Hematopoietic multipotent progenitor cell treated with erythropoietin and hydrocortisone succinate and interleukin-3 and kit ligand, for 15 days (in vitro differentiated cells): ENCODE measurements at regions not wholly inside any gene's neighbourhood (a gene's known extent, or its start where the extent isn't known, plus 50 kb on each side); places are given as distances from the start of the nearest gene placed in this dataset.

Source experiments
- DNase-seq: peaks from one replicate; pipeline ENCODE4 v3.0.0-alpha.2; 2015; ENCODE audit warnings: low spot score

DNA sequence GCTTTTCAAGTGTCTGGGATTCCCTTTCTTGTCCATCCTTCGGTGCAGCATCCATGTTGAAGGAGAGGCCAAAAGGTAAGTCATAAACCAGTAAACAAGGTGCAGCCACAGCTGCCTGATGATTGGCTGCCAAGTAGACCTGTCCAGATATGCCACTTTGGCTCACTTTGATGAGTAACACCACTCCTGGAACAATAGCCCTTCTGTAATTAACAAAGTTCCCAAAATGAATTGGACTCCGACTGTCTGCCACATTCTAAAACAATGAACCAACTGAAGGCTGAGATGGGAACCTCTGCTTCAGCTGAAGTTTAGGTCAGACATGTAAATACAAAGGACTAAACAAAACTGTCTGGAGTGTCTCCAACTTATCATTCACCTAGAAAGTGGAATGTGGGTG lies 82.2 kb upstream of the LGALSL start:
- no peak for DNase-seq

- DNase-seq = peak; percentile 4
These were observed 79.3 kb upstream of the LGALSL start for GRCh38 chr2:64374686-64375085.

- DNase-seq = no peak
These were observed 77.0 kb upstream of the LGALSL start for GRCh38 chr2:64376926-64377325.

DNA sequence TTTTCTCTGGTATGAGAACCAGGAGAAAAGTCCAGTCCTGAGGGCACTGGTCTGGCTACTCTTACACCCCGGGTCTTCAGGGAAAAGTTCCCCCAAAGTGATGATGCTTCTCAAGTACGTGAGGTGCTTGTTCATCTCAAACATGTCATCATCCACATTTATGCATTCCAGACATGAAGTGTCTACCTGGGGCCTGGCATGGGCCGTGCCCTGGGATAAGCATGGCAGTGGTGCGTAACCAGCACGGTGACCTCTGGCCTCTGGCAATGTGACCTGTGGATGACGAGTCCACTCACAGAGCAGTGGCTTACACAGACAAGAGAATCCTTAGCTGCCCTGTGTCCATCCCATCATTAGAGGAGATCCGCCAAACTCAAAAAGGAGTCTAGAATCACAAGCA lies 74.8 kb upstream of the LGALSL start:
- DNase-seq = no peak

GRCh38 chr2:64380853-64381527 lies 73.0 kb upstream of the LGALSL start:
- no peak for DNase-seq

- no peak for DNase-seq
These were observed 70.9 kb upstream of the LGALSL start for GRCh38 chr2:64383016-64383591.

- no peak for DNase-seq
These were observed 70.1 kb upstream of the LGALSL start for GRCh38 chr2:64383881-64384280.

GRCh38 chr2:64386676-64387075 lies 67.3 kb upstream of the LGALSL start:
- no peak for DNase-seq

- no peak for DNase-seq
These were observed 63.4 kb upstream of the LGALSL start for GRCh38 chr2:64390586-64390985.

DNA sequence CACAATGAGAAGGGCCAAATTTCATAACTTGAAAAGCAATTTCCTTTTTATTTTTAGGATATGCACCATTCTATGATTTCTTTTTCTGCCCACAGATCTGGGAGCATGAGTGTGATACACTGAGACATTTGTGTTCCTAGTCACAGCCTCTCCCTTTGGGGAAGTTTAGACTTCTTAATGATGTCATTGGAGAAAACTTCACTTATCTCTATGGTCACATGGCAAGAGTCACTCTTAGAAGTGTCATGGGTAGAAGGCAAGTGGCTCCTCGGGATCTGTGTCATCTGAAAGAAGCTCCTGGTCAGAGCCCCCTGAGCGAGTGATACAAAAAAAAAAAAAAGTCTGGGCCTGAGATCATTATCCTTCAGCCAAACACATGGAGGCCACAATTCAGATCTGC lies 62.5 kb upstream of the LGALSL start:
- no peak for DNase-seq

GRCh38 chr2:64391940-64392339 lies 62.0 kb upstream of the LGALSL start:
- no peak for DNase-seq

- no peak for DNase-seq
These were observed 61.4 kb upstream of the LGALSL start for GRCh38 chr2:64392529-64392928.

DNA sequence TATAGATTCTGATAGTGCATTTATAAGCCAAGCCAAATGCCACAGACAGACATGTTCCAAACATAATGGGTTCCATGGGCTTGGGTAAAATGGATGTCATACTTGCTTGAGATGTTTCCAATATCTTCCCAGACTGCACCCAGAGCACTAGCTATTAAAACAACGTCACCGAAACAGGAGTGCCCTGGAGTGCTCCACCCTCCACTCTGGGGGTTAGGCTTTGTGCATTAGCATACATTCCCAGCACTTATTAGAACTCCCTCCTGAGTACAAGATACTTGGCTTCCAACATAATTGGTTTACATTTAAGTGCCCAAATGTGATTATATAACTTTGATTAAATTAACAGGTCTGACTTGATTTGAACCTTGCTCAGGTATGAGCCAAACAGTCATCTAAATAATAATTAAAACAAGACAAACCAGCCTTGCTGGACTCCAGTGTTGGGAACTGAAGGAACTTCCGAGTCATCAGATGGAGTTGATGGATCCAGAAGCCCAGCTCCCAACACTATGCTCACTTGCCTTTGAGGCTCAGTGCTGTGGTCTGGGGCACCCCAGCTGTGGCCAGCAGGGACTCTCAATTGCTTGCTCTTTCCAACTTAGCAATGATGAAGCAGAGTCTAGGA lies 60.5 kb upstream of the LGALSL start:
- DNase-seq = no peak

DNA sequence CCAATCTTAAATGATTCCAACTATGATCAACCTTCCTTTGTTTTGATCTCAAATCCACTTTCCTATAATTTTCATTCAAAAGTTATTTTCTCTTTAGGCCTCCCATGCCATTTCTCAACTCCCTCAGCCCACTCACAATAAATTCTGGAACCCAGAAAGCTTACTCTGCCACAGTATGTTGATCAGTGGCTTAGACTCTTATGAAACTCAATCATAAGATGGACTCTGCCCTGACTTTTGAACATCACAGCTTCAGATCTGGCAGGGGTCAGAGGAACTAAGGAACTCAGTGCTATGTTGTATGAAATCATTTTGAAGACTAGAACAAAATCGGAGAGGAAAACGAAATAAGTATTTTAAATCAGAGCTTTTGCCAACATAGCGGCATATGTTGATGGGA lies 59.8 kb upstream of the LGALSL start:
- DNase-seq = no peak

DNA sequence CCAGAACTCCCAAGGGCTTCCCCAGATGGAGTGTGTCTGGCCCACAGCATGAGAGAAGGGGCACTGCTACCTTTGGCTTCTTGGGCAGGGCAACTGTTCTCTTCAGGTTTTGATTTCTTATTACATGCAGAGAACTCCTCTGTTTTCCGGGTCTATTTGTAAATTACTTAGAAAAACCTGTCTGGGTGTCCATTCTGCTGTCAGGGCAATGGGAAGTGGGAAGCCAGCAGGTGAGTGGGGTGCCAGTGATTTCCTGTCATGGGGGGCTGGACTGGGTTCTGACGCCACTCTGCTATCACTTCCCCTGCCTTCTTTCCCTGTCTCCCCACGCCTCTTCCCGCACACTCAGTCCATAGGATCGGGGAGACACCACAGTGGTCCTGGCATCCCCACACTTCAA lies 58.0 kb upstream of the LGALSL start:
- DNase-seq = no peak

GRCh38 chr2:64396551-64396950 lies 57.4 kb upstream of the LGALSL start:
- no peak for DNase-seq

DNA sequence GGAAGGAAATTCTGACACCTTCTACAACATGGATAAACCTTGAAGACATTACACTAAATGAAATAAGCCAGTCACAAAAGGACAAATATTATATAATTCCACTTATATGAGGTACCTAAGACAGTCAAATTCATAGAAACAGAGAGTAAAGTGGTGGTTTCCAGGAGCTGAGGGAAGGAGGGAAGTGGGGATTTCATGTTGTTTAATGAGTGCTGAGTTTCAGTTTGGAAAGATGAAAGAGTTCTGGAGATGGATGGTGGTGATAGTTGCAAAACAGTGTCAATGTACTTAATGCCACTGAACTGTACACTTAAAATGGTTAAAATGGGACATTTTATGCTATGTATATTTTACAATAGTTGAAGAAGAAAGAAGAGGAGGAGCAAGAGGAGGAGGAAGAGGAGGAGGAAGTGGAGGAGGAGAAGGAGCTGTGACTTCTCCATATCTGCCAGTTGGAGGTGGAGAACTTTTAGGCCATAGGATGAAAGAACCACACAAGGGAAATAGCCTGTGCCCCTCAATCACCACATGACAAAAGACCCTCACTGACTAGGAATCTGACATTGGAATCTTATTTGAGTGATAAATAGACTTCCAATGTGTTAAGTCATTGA lies 55.3 kb upstream of the LGALSL start:
- DNase-seq = no peak

DNA sequence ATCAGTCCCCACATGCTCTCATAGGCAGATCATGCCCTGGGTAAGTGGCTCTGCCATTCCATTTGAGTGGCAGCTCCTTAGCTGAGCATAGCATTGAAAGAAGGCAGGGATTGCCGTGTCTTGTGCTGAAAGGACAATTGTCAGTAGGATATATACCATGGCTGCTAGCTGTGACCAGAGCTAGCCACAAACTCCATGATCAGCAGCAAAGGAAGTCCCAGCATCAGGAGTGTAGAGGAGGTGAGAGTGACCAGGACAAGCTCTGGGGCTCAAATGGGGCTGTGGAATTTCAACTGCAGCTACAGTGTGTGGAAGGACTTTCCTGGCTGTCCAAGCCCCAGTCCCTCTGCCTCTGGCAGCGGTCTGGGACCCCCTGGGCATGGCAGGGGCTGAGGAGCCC lies 54.4 kb upstream of the LGALSL start:
- DNase-seq = no peak

DNA sequence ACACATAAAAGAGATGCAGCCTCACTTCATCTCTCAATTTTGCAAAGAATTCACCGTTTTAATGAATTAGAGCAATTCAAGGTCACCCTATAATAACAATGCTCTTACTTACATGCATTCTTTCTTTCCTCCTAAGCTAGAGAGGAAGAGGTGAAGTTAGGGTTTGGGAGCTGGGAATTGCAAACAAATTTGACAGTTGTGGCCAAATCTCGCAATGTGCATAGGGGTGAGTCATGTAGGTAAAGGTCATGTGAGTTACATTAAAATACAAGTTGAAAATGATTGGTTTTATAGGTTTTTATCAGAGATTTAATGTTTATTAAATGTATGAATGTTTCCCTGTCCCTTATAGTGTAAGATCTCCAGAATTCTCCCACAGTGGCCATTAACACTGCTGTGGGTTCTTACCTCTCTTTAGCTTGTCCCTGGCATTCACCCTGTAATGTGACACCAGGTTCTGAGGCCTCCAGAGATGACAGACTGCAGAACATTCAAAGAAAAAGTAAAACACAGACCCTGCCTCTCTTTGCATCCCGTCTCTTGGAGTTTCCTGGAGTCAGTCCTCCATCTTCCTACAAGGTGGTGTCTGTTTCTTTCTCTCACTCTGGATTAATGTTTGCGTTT lies 53.7 kb upstream of the LGALSL start:
- DNase-seq = no peak

DNA sequence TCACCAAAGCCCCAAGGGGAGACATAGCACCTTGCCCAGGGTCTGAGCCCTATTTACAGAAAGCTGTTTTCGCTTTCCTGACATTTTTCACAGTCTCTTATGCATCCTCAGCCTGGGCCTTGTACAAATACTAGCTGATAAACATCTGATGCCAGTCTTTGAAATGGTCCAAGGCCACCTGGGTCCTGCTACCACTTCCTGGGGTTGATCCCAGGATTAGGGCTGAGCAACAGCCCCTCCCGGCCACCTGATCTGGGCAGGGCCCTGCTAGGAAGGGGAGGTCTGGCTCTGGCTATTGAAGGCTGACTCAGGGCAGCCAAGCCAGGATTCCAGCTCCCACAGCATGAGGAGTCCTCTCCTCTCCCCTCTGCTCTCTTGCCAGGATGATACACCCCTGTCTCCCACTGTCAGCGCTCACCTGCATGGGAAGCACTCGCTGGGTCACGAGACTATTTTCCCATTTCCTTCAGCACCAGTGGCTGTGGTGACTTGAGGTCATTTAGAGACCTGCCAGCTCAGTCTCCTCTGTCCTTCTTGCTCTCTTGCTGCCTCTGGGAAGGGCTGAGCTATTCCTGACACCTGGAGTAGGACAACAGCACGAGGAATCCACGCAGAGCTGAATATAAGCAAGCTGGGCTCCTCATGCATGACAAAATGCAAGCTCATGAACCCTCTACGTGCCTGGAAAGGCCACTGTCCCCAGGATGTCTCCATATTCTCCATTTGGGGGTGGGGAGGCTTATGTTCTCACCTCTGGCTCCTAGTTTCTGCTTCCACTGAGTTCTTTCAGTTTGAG lies 53.0 kb upstream of the LGALSL start:
- DNase-seq = no peak

- DNase-seq = no peak
These were observed 52.5 kb upstream of the LGALSL start for GRCh38 chr2:64401529-64401880.

- no peak for DNase-seq
These were observed 51.1 kb upstream of the LGALSL start for GRCh38 chr2:64402876-64403275.
